Endothelial cell of umbilical vein (primary cell): ENCODE measurements at regions not wholly inside any gene's neighbourhood (a gene's known extent, or its start where the extent isn't known, plus 50 kb on each side); places are given as distances from the start of the nearest gene placed in this dataset.

Experiments
- BruUV-seq: library from RNA; stranded (reverse); fragments of 400-500 nt; replicated peaks from 2 replicates; lab custom pipeline; 2021; lab: Mats Ljungman, UMichigan
- CTCF ChIA-PET: fragments of 300-600, 350-600 bp; sonication (Branson Sonifier 250); formaldehyde crosslinking; loops from one replicate; lab custom pipeline; 2021; ENCODE audit warnings: antibody characterized with exemption, inconsistent platforms; lab: Charles Lee
- POLR2A ChIA-PET: fragments of 300-600, 350-600 bp; sonication (Branson Sonifier 250); formaldehyde crosslinking; loops from one replicate; lab custom pipeline; 2021; ENCODE audit warnings: antibody characterized with exemption, inconsistent platforms; lab: Charles Lee
- DNase-seq: peaks from one replicate; pipeline ENCODE4 v3.0.0-alpha.2; 2011; ENCODE audit warnings: low read depth, low spot score
- FAIRE-seq: peaks from 2 replicates; lab custom pipeline; 2011; peaks lifted over from hg19 to GRCh38; lab: Jason Lieb, UNC
- H2AFZ ChIP-seq: 2 replicates; pipeline ENCODE4 v1.6.0; 2012; ENCODE audit warnings: low read depth, low read length, control low read depth, inconsistent platforms
- H3K27ac ChIP-seq: 2 replicates; pipeline ENCODE4 v1.5.1; 2011; ENCODE audit warnings: low read depth, mild to moderate bottlenecking, control low read depth, low read length, moderate library complexity; ENCODE audit not compliant: insufficient read depth
- H3K27me3 ChIP-seq, 2 experiments: 2 replicates each; pipeline versions ENCODE4 v1.6.0 to v1.6.1; 2011; ENCODE audit warnings: low read length in 2 of 2, mixed read lengths in 1 of 2; ENCODE audit not compliant: control insufficient read depth in 2 of 2, insufficient read depth in 2 of 2
- H3K36me3 ChIP-seq, 2 experiments: 2 replicates in 1 of 2; 3 replicates in 1 of 2; pipeline ENCODE4 v1.5.1; 2011; ENCODE audit warnings: low read length in 2 of 2, mild to moderate bottlenecking in 1 of 2, moderate library complexity in 1 of 2; ENCODE audit not compliant: control insufficient read depth in 2 of 2, insufficient read depth in 2 of 2; ENCODE audit errors: extremely low read depth in 1 of 2
- H3K4me1 ChIP-seq: 3 replicates; pipeline ENCODE4 v1.5.1; 2011; ENCODE audit warnings: mild to moderate bottlenecking, low read length; ENCODE audit not compliant: control insufficient read depth, insufficient read depth; ENCODE audit errors: extremely low read depth
- H3K4me2 ChIP-seq: 2 replicates; pipeline ENCODE4 v1.6.1; 2011; ENCODE audit warnings: low read length, control low read depth, mixed read lengths; ENCODE audit not compliant: insufficient read depth
- H3K4me3 ChIP-seq, 3 experiments: fragments of 200-600 bp in 1 of 3; sonication (generic), shearing (Covaris generic) in 1 of 3; replicated peaks in 1 of 3; 2 replicates each; pipeline ENCODE4 v1.5.1; 2011 to 2016; ENCODE audit warnings: control low read depth in 3 of 3, low read length in 3 of 3, mild to moderate bottlenecking in 2 of 3, inconsistent platforms in 1 of 3, low read depth in 1 of 3, moderate library complexity in 1 of 3; ENCODE audit not compliant: insufficient read depth in 1 of 3
- H3K79me2 ChIP-seq: 2 replicates; pipeline ENCODE4 v1.6.0; 2012; ENCODE audit warnings: low read length, inconsistent platforms; ENCODE audit not compliant: control insufficient read depth, insufficient read depth
- H3K9ac ChIP-seq: replicated peaks from 2 replicates; pipeline ENCODE3; 2011; ENCODE audit warnings: low read length, control low read depth; ENCODE audit not compliant: insufficient read depth; ENCODE audit errors: extremely low read depth
- H3K9me1 ChIP-seq: replicated peaks from 3 replicates; pipeline ENCODE4 v1.6.0; 2011; ENCODE audit warnings: mild to moderate bottlenecking, low read length; ENCODE audit not compliant: control insufficient read depth, insufficient read depth; ENCODE audit errors: extremely low read depth
- H3K9me3 ChIP-seq: replicated peaks from 2 replicates; pipeline ENCODE4 v1.5.1; 2012; ENCODE audit warnings: low read length, inconsistent platforms; ENCODE audit not compliant: control insufficient read depth, insufficient read depth
- H4K20me1 ChIP-seq: replicated peaks from 2 replicates; pipeline ENCODE3; 2011; ENCODE audit warnings: mild to moderate bottlenecking, low read length; ENCODE audit not compliant: control insufficient read depth, insufficient read depth; ENCODE audit errors: extremely low read depth
- CTCF ChIP-seq, 2 donors: IDR thresholded peaks; 1 replicate in 1 of 2; 2 replicates in 1 of 2; pipeline ENCODE4 v1.5.1; 2011; ENCODE audit warnings: low read length in 2 of 2, mild to moderate bottlenecking in 2 of 2, moderate library complexity in 2 of 2, control low read depth in 1 of 2, inconsistent platforms in 1 of 2, low read depth in 1 of 2; ENCODE audit not compliant: insufficient read depth in 1 of 2; ENCODE audit errors: extremely low read depth in 1 of 2
- MAX ChIP-seq: IDR thresholded peaks from 2 replicates; pipeline ENCODE4 v1.6.1; 2011; ENCODE audit not compliant: insufficient read depth, insufficient read length
- dilution Hi-C: fragments of 300-500 bp; cut with MboI; formaldehyde crosslinking; loops from one replicate; pipeline ENCODE4 v1.15.0; 2019; ENCODE audit warnings: low sequenced_read_pairs; ENCODE audit not compliant: extremely low pct_ligation_motif_present
- intact Hi-C: fragments of 100-400 bp; cut with micrococcal nuclease; formaldehyde crosslinking; loops from one replicate; pipeline ENCODE4 v1.10.0; 2022

GRCh38 chr22:48417225-48418070, 1410.2 kb downstream of the BRD1 start:
- TF ChIP-seq CTCF (IDR thresholded peaks at IDR 0.05; ENCODE audit: extremely low read depth in 1 of 2, insufficient read depth in 1 of 2, low read depth in 1 of 2, low read length in 2 of 2): no peak
- TF ChIP-seq MAX: no peak
- H3K27me3 ChIP-seq: no peaks in the 10 kb centered on the region
- no TSS peak for BruUV-seq
- FAIRE-seq (no peak), DNase-seq (no peak)
- H3K9me1 ChIP-seq: no peaks in the 10 kb centered on the region
- intact Hi-C loops: no loop called here
- H3K4me3 ChIP-seq: no peak overlapping the region
- dilution Hi-C loops: no loop called here
- no peaks in the 10 kb centered on the region for H4K20me1 ChIP-seq
- peaks cover 14% of the 10 kb centered on the region for H3K9me3 ChIP-seq
- no peak overlapping the region for H3K9ac ChIP-seq
- H2AFZ ChIP-seq: no peak overlapping the region
- no peaks in the 10 kb centered on the region for H3K79me2 ChIP-seq
- ChIA-PET CTCF (no interaction called here), POLR2A (no interaction called here)
- no peaks in the 10 kb centered on the region for H3K4me1 ChIP-seq
- no peaks in the 10 kb centered on the region for H3K36me3 ChIP-seq
- no peak overlapping the region for H3K27ac ChIP-seq
- no peak overlapping the region for H3K4me2 ChIP-seq
